OCI-LY1 (cell line): ENCODE measurements at regions not wholly inside any gene's neighbourhood (a gene's known extent, or its start where the extent isn't known, plus 50 kb on each side); places are given as distances from the start of the nearest gene placed in this dataset.

Experiments used
- H2AFZ ChIP-seq: fragments of 200-600 bp; sonication (generic), shearing (Covaris generic); 2 replicates; pipeline ENCODE4 v1.6.0; 2014; ENCODE audit warnings: antibody characterized with exemption, mild to moderate bottlenecking, low read length
- H3F3A ChIP-seq: fragments of 200-600 bp; sonication (generic), shearing (Covaris generic); 2 replicates; pipeline ENCODE4 v1.6.0; 2014; ENCODE audit warnings: mild to moderate bottlenecking, antibody characterized with exemption, low read length, moderate library complexity; ENCODE audit not compliant: insufficient read depth
- H3K27ac ChIP-seq: fragments of 200-600 bp; sonication (generic); 2 replicates; pipeline ENCODE4 v1.5.1; 2014; ENCODE audit warnings: low read length, mixed run types, mild to moderate bottlenecking, low read depth; ENCODE audit not compliant: poor library complexity, severe bottlenecking
- H3K27me3 ChIP-seq: fragments of 200-600 bp; sonication (generic); 2 replicates; pipeline ENCODE4 v1.6.0; 2014; ENCODE audit warnings: antibody characterized with exemption, mild to moderate bottlenecking, low read length, moderate library complexity; ENCODE audit not compliant: insufficient read depth
- H3K36me3 ChIP-seq: fragments of 200-600 bp; sonication (generic); 2 replicates; pipeline ENCODE4 v1.6.1; 2014; ENCODE audit warnings: mild to moderate bottlenecking, antibody characterized with exemption, low read length, moderate library complexity, mixed read lengths; ENCODE audit not compliant: insufficient read depth
- H3K4me1 ChIP-seq: fragments of 200-600 bp; sonication (generic); 2 replicates; pipeline ENCODE4 v1.5.1; 2014; ENCODE audit warnings: mild to moderate bottlenecking, low read length, moderate library complexity; ENCODE audit not compliant: insufficient read depth, severe bottlenecking
- H3K4me2 ChIP-seq: fragments of 200-600 bp; sonication (generic), shearing (Covaris generic); 2 replicates; pipeline ENCODE4 v1.6.1; 2014; ENCODE audit warnings: low read length
- H3K4me3 ChIP-seq: fragments of 200-600 bp; sonication (generic); 2 replicates; pipeline ENCODE4 v1.5.1; 2014; ENCODE audit warnings: low read length, low read depth, mild to moderate bottlenecking, mixed read lengths; ENCODE audit not compliant: poor library complexity, severe bottlenecking
- H3K79me2 ChIP-seq: fragments of 200-600 bp; shearing (Covaris generic); 2 replicates; pipeline ENCODE4 v1.6.1; 2016; ENCODE audit warnings: mixed run types, low read length, mixed read lengths; ENCODE audit not compliant: insufficient read depth
- H3K9ac ChIP-seq: fragments of 200-600 bp; sonication (generic), shearing (Covaris generic); 2 replicates; pipeline ENCODE4 v1.6.1; 2014; ENCODE audit warnings: mild to moderate bottlenecking, low read length, mixed read lengths
- H3K9me2 ChIP-seq: fragments of 200-600 bp; sonication (generic), shearing (Covaris generic); 2 replicates; pipeline ENCODE4 v1.6.1; 2014; ENCODE audit warnings: low read depth, mild to moderate bottlenecking, low read length, mixed read lengths
- H3K9me3 ChIP-seq: fragments of 200-600 bp; shearing (Covaris generic); 2 replicates; pipeline ENCODE4 v1.6.1; 2014; ENCODE audit warnings: low read length, mixed read lengths
- H4K20me1 ChIP-seq: fragments of 200-600 bp; sonication (generic), shearing (Covaris generic); 2 replicates; pipeline ENCODE4 v1.6.0; 2016; ENCODE audit warnings: mild to moderate bottlenecking, low read length; ENCODE audit not compliant: insufficient read depth
- EZH2 ChIP-seq: fragments of 200-600 bp; sonication (generic), shearing (Covaris generic); IDR thresholded peaks from 2 replicates; pipeline ENCODE4 v1.8.0; 2017; ENCODE audit warnings: borderline replicate concordance, mixed run types, mild to moderate bottlenecking, antibody characterized with exemption, low read length, moderate library complexity, mixed read lengths
- TF ChIP-seq, protein P1 (sequence below): fragments of 200-600 bp; sonication (generic), shearing (Covaris generic); IDR thresholded peaks from 2 replicates; pipeline ENCODE4 v1.5.1; 2017; ENCODE audit warnings: mild to moderate bottlenecking, antibody characterized with exemption, low read length, moderate library complexity, mixed read lengths

GRCh38 chr2:14053105-14053504 lies 579.4 kb upstream of the LRATD1 start:
- H3K4me1 ChIP-seq = no peaks in the 10 kb centered on the region
- H3K9me2 ChIP-seq = no peaks in the 10 kb centered on the region
- H3K36me3 ChIP-seq = no peaks in the 10 kb centered on the region
- no peak overlapping the region for H3K9ac ChIP-seq
- no peaks in the 10 kb centered on the region for H3F3A ChIP-seq
- H4K20me1 ChIP-seq = no peaks in the 10 kb centered on the region
- H2AFZ ChIP-seq = no peak overlapping the region
- H3K27ac ChIP-seq = no peak overlapping the region
- no peaks in the 10 kb centered on the region for H3K79me2 ChIP-seq
- no peaks in the 10 kb centered on the region for H3K27me3 ChIP-seq
- no peaks in the 10 kb centered on the region for H3K9me3 ChIP-seq
- no peak overlapping the region for H3K4me2 ChIP-seq
- TF ChIP-seq, protein P1, sequence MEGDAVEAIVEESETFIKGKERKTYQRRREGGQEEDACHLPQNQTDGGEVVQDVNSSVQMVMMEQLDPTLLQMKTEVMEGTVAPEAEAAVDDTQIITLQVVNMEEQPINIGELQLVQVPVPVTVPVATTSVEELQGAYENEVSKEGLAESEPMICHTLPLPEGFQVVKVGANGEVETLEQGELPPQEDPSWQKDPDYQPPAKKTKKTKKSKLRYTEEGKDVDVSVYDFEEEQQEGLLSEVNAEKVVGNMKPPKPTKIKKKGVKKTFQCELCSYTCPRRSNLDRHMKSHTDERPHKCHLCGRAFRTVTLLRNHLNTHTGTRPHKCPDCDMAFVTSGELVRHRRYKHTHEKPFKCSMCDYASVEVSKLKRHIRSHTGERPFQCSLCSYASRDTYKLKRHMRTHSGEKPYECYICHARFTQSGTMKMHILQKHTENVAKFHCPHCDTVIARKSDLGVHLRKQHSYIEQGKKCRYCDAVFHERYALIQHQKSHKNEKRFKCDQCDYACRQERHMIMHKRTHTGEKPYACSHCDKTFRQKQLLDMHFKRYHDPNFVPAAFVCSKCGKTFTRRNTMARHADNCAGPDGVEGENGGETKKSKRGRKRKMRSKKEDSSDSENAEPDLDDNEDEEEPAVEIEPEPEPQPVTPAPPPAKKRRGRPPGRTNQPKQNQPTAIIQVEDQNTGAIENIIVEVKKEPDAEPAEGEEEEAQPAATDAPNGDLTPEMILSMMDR = no peak
- TF ChIP-seq EZH2 = no peak
- H3K4me3 ChIP-seq = no peak overlapping the region

DNA sequence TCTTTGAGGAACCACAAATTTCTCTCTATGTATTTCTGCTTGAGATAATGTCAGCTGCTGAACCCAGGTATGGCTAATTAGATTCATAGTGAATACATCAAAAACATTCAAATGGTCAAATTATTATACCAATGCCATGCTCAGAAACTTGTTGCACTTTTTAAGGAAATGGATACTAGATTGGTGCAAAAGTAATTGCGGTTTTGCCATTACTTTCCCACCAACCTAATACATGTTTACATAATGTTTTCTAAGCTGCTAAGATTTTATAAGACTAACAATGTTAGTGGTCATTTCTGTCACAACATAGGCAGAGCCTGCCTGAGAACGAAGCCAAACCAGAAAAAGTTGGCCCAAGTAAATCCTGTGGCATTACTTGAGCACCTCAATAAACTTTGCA lies 568.2 kb upstream of the LRATD1 start:
- Histone ChIP-seq H4K20me1 (no peaks in the 10 kb centered on the region), H3K4me3 (no peak overlapping the region), H3K4me2 (no peak overlapping the region), H3K36me3 (no peaks in the 10 kb centered on the region), H3F3A (no peaks in the 10 kb centered on the region), H3K27ac (no peak overlapping the region), H3K79me2 (no peaks in the 10 kb centered on the region), H3K9ac (no peak overlapping the region), H3K27me3 (no peaks in the 10 kb centered on the region), H3K9me3 (no peaks in the 10 kb centered on the region), H3K4me1 (no peaks in the 10 kb centered on the region), H2AFZ (no peak overlapping the region), H3K9me2 (no peaks in the 10 kb centered on the region)
- no peak for TF ChIP-seq EZH2
- TF ChIP-seq, protein P1 = no peak

DNA sequence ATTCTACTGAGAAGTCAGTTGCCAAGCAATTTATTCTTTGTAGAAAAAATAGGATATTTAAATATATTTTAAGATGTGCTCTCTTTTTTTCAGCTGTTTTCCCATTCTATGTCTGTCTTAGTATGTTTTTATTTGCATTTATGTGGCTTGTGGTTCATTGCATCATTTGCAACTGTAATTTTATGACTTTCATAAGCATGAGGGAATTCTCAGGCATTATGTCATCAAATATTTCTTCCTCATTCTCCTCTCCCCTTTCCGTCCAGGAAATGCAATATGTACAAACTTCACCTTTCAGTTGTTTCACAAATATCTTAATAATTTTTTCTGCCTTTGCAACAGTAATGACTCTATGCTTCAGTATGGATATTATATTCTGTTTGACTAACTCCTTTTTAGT lies 560.2 kb upstream of the LRATD1 start:
- Histone ChIP-seq H3K27ac (no peak overlapping the region), H3K4me2 (no peak overlapping the region), H3K9ac (no peak overlapping the region)

More for the DNA sequence above, 560.2 kb upstream of the LRATD1 start:
- H2AFZ ChIP-seq = no peak overlapping the region
- no peaks in the 10 kb centered on the region for H3K36me3 ChIP-seq
- H3K4me1 ChIP-seq = no peaks in the 10 kb centered on the region
- no peaks in the 10 kb centered on the region for H3F3A ChIP-seq
- H3K4me3 ChIP-seq = no peak overlapping the region
- no peaks in the 10 kb centered on the region for H3K27me3 ChIP-seq
- no peaks in the 10 kb centered on the region for H4K20me1 ChIP-seq
- TF ChIP-seq, protein P1 = no peak
- no peak for TF ChIP-seq EZH2
- no peaks in the 10 kb centered on the region for H3K9me3 ChIP-seq
- no peaks in the 10 kb centered on the region for H3K79me2 ChIP-seq
- H3K9me2 ChIP-seq = no peaks in the 10 kb centered on the region
